DMS 273 (cell line): ENCODE measurements at regions not wholly inside any gene's neighbourhood (a gene's known extent, or its start where the extent isn't known, plus 50 kb on each side); places are given as distances from the start of the nearest gene placed in this dataset.

Source experiments
- DNase-seq: peaks from one replicate; lab custom pipeline; 2025; ENCODE audit not compliant: unreplicated experiment; lab: John Stamatoyannopoulos, UW

DNA sequence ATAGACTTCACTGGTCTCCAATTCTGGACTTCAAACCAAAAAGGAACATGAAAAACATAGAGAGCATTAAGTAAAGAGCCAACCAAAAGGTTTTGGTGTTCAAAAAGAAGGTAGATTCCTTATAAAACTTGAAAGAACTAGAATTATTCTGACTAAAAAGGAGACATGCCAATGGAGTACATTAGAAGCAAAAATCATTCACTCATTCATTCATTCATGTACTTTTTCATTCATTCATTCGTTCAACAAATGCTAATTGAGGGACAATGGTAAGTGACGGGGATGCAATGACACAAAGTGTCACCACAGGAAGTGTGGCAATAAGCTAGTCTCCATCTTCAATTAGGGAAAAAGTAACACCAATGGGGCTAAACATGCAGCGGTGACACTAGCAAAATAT, 181.0 kb upstream of the ATP11B start:
- DNase-seq = no peak

DNA sequence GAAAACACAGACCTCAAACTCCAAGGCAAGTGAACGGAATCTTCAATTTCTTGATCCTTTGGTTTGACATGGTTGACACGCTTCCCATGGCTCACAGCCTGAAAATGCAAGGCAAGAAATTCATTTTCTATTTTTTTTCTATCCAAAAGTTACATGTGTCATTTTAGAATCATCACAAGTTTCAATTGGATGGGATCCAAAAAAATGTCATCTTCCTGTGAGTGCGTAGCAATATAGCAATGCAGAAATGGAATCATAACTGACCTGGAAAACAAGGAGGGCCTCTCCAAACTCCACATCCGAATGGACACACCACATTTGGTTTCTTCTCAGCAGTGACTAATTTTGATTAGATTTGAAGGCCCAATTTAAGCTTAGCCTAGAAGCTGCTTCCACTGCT, 175.8 kb upstream of the ATP11B start:
- DNase-seq = no peak

DNA sequence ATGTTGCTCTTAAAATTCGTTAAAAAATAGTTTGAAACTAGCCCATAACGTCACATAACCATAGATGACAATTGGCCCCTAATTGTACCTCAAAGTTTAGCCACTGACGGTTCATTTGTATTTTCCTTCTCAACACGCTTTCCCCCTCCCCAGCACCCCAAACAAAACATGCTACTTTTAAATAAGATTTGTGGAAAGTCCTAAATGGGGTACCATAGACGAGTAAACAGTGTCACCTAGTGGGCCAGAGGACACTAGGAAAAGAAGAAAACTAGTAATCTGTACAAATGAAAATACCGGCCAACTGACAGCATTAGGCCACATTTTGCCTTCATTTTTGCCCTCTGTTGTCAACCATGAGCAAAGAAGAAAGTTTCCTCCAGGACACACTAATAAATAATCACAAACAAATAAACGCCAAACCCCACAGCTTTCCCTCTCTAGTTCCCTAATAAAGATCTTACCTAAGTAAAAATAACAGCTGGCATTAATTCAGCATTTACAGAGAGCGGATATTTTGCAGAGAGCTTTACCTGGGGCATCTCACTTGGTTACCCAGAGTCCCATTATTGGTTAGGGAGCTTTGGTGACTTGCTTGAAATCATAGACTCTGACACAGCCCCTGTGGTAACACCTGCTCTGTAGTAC, 175.1 kb upstream of the ATP11B start:
- peak; percentile 64 for DNase-seq

DNA sequence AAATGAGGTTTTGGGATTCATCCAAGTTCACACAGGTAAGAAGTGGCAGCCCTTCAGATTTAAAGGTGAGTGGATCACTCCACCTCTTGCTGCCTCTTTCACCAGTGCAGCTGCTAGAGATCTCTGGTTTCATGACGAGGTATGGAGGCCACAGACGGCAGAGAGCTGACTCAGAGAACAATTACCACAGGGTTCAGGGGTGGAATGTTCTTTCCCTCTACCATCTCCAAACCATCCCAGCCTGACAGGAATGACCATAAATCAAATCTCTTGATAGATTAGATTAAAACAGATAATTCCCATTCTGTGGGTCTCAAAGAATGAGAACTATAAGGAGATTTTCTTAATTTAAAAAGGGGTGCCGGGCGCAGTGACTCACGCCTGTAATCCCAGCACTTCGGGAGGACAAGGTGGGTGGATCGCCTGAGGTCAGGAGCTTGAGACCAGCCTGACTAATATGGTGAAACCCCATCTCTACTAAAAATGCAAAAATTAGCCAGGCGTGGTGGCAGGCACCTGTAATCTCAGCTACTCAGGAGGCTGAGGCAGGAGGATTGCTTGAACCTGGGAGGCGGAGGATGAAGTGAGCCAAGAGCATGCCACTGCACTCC, 174.2 kb upstream of the ATP11B start:
- no peak for DNase-seq

DNA sequence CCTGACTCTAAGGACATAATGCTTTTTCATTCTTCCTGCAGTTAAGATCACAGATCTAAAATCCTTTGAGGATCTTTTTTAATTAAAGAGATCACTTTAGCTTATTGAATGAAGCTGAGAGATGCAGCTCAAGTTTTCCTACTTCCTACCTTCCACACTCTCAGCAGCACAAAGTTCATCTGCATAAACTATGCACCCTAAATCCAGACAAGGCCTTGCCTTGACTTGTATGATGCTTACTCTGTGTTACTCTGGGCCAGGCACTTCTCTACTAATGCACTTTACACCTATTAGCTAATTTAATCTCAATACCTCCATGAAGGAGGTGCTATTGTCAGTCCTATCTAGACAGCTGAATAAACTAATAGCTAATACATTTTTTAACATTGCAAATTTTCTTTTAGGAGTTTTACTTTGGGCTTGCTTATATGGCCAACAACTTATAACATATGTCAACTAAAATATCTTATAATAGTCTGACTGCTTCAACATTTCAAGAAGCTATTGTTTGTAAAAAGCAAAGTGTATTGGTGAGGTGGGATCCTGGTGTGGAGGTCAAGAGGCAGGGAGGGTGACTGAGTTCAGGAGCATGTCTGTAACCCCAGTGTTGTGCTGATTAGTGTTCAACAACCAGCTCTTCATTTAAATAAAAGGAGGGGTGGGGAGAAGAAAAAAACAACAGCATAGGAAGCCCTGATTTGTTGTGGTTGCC, 172.4 kb upstream of the ATP11B start:
- no peak for DNase-seq

DNA sequence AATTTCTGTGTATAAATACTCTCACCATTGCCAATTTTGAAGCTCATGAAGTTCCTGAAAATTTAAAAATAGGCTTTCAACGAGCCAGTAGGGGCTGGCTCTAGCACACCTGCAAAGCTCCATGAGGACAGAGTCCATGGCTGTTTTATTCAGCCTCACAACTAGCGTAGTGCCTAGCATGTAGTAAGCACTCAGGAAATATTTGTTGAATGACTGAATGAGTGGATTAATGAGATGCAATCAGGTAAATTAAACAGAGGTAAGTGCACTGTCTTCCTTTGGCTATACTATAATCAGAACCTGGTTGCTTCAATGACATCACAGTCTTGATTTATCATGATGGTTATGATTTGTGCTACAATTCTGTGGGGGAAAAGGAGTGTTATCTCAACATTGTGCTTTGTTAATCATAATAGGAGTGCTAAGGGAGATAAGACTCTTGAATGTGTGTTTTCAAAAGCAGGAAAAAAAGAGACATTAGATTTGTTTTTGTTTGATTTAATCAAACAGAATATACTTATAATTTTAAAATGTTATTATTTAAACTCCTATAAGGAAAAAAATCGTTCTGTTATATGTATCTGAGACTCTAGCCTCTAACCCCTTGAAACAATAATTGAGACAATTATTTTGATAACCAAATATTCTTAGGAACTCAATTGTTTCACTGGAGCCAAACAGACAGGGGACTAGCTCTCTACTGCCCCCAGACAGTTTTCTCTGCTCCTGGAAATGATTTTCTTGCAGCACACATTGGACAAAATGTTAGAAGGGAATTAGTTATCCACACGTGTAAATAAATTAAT, 171.7 kb upstream of the ATP11B start:
- peak; percentile 38 for DNase-seq

DNA sequence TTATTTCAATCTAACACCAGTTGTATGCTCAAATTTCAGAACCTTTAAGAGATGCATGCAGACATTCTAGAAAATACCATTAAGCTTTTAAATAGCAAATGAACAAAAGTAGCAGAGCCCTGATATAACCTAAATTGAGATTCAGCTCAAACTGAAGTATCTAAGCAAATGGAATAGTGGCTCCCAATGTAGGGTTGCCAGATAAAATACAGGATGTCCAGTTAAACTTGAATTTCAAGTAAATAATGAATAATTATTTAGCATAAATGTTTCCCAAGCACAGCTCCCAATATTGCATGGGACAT, 171.1 kb upstream of the ATP11B start:
- DNase-seq = no peak

DNA sequence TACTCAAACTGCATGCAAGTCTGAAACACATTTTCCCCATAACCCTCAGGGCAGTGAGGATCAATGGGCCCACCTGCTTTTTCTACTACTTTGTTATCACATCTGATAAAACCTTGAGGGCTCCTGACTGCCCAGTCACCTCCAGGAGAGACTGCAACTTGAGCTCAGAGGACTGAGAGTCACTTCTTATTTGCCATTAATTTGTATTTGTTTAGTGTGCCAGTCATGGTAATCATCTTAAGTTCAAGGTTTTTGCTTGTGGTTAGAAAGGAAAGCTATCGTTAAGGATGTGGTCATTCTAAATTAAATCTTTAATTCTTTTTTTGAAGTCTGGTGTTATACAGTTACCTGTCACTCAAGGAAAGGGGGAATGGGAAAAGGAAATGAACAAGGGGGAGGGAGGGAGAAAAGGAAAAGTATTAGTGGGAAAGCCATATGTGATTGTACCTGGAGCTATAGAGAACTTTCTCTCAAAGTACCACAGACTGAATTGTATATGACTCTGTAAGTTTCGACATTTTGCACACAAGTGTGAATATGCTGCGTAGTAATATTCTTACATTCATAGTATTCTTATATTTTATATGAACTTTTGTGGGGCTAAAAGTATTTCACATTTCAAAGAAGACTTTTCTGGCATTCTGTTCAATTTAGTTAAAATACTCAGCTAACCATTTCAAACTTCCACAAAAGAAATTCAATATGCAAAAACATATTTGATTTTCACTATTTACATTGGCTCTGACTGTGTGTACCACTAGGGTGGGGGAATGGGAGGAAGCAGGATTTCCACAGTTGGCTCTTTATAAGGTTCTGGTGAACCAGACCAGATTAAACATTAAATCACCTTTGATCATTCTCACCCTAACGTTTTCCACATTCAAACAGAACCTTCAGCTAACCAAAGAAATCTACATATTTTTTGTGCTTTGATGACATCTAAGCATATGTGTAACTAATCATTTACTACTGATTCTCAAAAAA, 166.5 kb upstream of the ATP11B start:
- DNase-seq = no peak

DNA sequence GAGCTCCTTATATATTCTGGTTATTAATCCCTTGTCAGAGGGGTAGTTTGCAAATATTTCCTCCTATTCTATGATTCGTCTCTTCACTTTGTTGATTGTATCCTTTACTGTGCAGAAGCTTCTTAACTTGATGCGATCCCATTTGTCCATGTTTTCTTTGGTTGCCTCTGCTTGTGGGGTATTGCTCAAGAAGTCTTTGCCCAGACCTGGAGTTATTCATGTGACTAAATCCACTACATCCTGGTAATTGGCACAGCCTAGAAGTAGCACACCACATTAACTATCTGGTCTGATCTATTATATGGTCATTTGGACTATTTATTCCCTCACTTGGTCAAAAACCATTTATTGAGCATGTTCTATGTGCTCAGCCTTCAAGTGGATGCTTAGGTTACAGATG, 164.8 kb upstream of the ATP11B start:
- no peak for DNase-seq

DNA sequence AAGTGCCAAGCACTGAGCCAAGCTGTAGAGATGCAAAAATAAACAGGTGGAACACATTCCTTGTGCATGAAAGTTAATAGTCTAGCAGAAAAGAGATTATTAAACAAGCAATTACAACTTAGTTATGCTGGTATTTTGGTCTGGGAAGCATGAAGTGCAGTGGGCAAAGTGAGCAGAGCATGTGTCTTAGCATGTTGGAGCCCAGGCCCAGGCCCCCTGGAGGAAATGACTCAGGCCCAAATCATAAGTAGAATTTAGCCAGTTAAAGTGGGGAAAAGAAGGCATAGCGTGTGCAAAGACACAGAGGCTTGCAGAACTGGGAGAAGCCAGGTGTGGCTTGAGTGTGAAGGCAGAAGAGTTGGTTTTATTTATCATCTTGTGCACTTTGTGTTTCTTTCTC, 163.8 kb upstream of the ATP11B start:
- DNase-seq = no peak

DNA sequence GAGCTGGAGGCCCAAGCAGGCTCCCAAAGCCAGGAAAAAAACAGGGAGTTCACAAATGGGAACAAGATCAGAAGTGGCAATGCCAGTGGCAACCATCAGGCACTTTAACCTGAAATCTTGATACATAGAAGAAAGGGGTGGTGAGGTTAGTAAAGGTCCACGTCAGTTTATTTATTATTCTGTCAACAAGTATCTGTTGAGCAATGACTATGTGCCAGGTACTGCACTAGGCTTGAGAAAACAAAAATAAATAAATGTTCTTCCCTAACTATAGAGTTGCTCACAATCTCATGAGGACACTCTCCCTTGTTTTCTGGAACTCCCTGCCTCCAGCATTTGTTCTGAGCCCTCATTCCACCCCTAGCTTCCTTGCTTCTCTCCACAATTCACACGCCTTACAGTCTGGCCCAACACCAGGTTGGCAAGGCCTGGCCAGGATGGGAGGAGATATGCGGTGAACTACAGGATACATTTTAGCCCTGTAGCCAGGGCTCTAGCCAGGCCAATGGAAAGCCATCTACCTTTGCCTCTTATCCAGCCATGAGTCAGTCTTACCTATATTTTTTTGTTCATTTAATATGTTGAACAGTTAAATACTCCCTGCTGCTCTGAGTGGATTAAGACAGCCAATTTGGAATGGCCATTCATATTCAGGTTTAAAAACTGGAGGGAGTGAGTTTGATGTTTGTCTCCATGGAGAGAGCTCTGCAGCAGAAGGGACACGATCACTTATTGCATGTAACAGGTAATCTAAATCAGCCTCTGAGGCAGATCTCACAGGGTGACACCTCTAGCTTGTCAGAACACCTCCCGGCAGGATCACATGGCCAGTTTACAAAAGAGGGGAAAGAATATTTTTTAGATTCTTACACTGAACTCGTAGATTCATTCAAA, 161.9 kb upstream of the ATP11B start:
- no peak for DNase-seq

DNA sequence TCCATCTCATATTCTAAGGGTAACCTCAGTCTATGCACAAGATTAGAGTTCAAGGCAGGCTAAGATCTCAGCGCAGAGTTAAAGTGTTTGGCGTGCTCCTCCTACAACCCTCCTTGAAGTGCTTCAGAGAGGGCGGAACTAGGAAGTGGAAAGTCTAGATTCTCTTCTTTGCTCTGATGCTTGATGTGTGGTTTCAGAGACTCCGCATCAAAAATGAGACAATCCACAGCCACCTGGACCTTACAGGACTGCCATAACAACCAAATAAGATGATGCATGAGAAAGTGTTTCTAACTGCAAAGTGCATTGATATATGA, 161.3 kb upstream of the ATP11B start:
- DNase-seq = no peak

DNA sequence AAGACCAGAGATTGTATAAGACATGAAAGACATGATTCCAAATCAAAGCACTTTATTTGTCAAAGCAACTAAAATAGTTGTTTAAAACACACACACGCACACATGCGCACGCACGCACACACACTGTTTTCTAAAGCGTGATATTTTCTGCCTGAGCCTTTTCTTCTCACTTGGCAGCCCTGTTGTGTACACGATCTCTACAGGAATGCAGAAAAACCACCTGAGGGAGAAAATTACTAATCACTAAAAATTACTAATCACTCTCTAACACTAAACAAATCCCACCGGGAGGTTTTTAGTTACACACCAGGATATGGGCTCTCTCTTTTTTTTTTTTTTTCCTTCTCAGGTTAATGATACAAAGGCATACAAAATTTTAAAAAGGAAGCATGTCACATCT, 160.1 kb upstream of the ATP11B start:
- DNase-seq = no peak

DNA sequence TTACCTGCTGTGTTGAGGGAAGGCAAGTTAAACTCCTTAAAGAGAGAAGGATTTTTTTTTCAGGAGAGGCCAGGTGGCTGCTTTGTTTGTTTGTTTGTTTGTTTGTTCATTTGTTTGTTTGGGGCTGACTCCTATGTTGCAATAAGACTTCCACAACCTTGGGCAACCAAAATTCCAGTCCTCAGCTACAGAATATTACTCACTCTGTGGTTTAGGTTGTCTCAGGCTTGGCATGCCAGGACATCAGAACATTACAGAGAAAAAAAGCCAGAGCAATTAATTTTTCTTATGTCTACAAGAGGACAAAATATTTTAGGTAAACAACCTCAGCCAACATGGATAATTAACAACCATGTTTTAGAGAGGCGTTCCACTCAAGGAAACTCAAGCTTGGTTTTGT, 156.7 kb upstream of the ATP11B start:
- no peak for DNase-seq

DNA sequence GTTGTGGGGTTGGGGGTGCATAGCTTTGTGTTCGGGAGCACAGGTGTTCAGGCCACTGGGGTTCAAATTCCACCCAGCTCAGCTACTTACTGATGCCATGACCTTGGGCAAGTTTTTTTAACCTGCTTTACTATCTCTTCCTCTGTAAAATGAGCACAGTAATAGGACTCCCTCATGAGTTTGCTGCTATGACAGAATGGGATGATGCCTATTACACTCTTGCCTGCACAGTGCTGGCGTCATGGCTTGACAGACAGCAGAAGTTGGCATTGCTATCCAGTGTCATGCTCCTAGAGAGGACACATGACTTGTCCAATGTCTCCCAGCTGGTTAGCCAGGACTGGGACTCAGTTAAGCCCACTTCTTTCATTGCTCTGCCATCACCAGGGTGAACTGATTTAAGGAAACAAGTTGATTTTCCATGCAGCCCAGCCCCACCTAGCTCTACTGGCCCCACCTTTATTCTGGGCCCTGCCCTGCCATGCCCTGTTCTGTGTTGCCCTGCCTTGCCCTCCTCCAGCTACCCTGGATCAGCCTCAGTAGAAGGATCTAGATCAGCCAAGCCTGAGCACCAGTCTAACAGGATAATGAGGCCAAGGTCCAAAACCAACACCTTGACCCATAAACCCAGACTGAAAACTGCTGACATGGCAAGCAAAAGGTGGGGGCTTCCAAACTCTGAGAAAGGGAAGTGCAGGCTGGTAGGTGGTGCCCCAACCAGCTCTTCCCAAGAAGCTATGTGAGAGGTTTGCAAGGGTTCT, 155.8 kb upstream of the ATP11B start:
- DNase-seq = no peak

DNA sequence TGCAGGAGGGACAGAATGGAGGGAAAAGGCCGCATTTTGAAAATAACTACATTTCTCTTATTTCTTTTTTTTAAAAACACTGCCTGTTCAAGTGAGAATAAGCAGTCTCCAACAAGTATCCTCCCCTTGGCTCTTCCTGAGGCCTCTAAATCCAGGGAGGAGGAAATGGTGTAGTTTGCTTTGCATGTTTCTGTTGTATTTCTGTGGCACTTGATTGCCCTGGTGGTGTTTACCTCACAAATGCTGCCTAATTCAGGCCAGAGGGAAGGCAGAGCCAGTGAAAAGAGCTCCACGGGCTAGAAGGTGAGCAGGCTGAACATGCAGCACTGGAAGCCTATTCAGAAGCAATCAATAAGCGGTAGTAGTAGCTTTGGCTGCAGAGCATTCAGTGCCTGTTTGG, 149.3 kb upstream of the ATP11B start:
- DNase-seq = no peak

DNA sequence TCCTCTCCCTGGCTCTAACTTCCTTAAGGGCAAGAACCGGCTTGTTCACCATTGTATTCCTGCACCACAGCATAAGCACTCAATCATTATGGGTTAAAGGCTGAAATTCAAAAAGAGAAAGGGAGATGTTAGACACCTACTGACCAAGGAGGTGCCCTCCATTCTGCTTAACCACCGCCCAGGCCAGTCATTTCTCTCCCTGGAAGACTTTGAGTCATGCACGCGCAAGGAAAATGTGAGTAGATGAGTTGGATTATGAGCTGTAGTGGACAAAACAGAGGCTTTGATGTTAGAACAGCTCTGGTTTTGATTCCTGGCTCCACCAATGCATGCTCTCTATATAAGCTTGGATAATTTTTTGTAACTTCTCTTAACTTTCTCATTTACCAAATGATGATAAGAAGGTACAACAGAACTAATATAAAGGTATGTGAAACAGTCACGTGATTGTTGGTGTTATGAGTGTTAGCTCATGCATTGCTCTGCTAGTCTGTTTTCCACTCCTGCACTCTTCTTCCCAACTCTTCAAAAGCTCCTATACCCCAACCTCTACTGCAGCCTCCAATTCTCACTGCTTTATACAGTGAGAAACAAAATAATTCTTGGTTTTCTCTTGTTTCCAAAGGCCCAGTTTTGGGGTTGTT, 148.4 kb upstream of the ATP11B start:
- no peak for DNase-seq

DNA sequence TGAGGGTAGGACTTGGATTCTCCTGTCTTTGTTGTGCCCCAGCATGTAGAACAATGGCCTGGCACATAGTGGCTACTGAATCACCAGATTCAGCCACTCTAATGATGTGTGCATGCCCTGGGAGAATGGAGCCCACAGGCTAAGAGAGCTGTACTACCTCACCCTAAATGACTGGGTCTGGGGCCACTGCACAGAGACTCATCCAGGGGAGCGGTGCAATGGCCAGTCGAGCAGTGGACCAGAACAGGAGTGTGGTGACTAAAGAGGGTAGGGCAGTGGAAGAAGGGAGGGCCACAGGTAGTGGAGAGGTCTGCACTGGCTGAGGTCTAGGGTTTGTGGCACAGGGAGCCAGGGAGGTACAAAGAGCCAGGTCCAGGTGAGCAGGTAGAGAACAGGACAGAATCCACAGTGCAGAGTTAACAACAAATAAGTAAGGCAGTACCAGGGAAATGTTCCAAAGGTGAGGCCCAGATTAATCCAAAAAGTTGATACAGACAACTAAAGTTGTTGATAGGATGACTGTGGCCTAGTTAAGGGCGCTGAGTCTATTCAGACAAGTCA, 142.7 kb upstream of the ATP11B start:
- DNase-seq = no peak
